Subcutaneous abdominal adipose tissue (tissue), 5 donors: ENCODE measurements at regions not wholly inside any gene's neighbourhood (a gene's known extent, or its start where the extent isn't known, plus 50 kb on each side); places are given as distances from the start of the nearest gene placed in this dataset.

Experiments used
- H3K27ac ChIP-seq: one replicate; pipeline ENCODE4 v1.7.0; 2013; ENCODE audit warnings: low read depth, mild to moderate bottlenecking, inconsistent platforms, low read length, moderate library complexity
- H3K27me3 ChIP-seq, 5 donors: one replicate each; pipeline ENCODE4 v1.7.0; 2013; ENCODE audit warnings: low read length in 5 of 5, inconsistent platforms in 1 of 5; ENCODE audit not compliant: control insufficient read depth in 5 of 5, insufficient read depth in 4 of 5
- H3K36me3 ChIP-seq, 5 donors: one replicate each; pipeline ENCODE4 v1.7.0; 2013; ENCODE audit warnings: low read length in 5 of 5; ENCODE audit not compliant: control insufficient read depth in 5 of 5, insufficient read depth in 5 of 5
- H3K4me1 ChIP-seq, 5 donors: one replicate each; pipeline ENCODE4 v1.7.0; 2013; ENCODE audit warnings: low read length in 5 of 5, mild to moderate bottlenecking in 3 of 5, moderate library complexity in 1 of 5; ENCODE audit not compliant: control insufficient read depth in 5 of 5, insufficient read depth in 5 of 5
- H3K4me3 ChIP-seq, 5 donors: one replicate each; pipeline ENCODE4 v1.7.0; 2013; ENCODE audit warnings: low read length in 5 of 5, low read depth in 1 of 5
- H3K9ac ChIP-seq, 5 donors: one replicate each; pipeline ENCODE4 v1.7.0; 2013; ENCODE audit warnings: low read length in 5 of 5, mild to moderate bottlenecking in 4 of 5, moderate library complexity in 3 of 5
- H3K9me3 ChIP-seq, 5 donors: one replicate each; pipeline ENCODE4 v1.7.0; 2013; ENCODE audit warnings: low read length in 5 of 5; ENCODE audit not compliant: control insufficient read depth in 5 of 5
- donor health status: healthy.
- donor health status: healthy.
- donor health status: healthy.
- donor health status: healthy.
- donor health status: healthy.

GRCh38 chr9:79884546-79884945 is 312.8 kb downstream of the TLE4 start:
- H3K4me1 ChIP-seq: no peaks in the 10 kb centered on the region
- H3K9me3 ChIP-seq: no peaks in the 10 kb centered on the region
- no peak overlapping the region for H3K9ac ChIP-seq
- H3K27me3 ChIP-seq: no peaks in the 10 kb centered on the region
- no peak overlapping the region for H3K4me3 ChIP-seq
- no peak overlapping the region for H3K27ac ChIP-seq
- no peaks in the 10 kb centered on the region for H3K36me3 ChIP-seq

- Histone ChIP-seq H3K4me3 (no peak overlapping the region), H3K9me3 (no peaks in the 10 kb centered on the region), H3K4me1 (peaks cover 0 to under 1% (median 0%) of the 10 kb centered on the region in 5 donors), H3K27ac (no peak overlapping the region), H3K9ac (no peak overlapping the region), H3K27me3 (no peaks in the 10 kb centered on the region), H3K36me3 (no peaks in the 10 kb centered on the region)
Measured at GRCh38 chr9:79883073-79883645, 311.4 kb downstream of the TLE4 start.

GRCh38 chr9:79880626-79881025 is 308.9 kb downstream of the TLE4 start:
- Histone ChIP-seq H3K27me3 (no peaks in the 10 kb centered on the region), H3K27ac (no peak overlapping the region), H3K9ac (no peak overlapping the region), H3K9me3 (no peaks in the 10 kb centered on the region), H3K4me1 (peaks cover 0 to 5% (median 0%) of the 10 kb centered on the region in 5 donors), H3K36me3 (no peaks in the 10 kb centered on the region), H3K4me3 (no peak overlapping the region)

GRCh38 chr9:79877943-79878602 is 306.3 kb downstream of the TLE4 start:
- Histone ChIP-seq H3K9me3 (no peaks in the 10 kb centered on the region), H3K36me3 (no peaks in the 10 kb centered on the region), H3K27ac (no peak overlapping the region), H3K27me3 (no peaks in the 10 kb centered on the region), H3K4me3 (no peak overlapping the region), H3K4me1 (peaks cover 0 to 5% (median 0%) of the 10 kb centered on the region in 5 donors), H3K9ac (no peak overlapping the region)

- Histone ChIP-seq H3K4me3 (no peak overlapping the region), H3K27ac (no peak overlapping the region), H3K36me3 (no peaks in the 10 kb centered on the region), H3K4me1 (no peaks in the 10 kb centered on the region), H3K27me3 (no peaks in the 10 kb centered on the region), H3K9me3 (no peaks in the 10 kb centered on the region), H3K9ac (no peak overlapping the region)
Measured at GRCh38 chr9:79868567-79869189, 296.9 kb downstream of the TLE4 start.

GRCh38 chr9:79862921-79863890 is 291.4 kb downstream of the TLE4 start:
- H3K9ac ChIP-seq: no peak overlapping the region
- H3K4me1 ChIP-seq: no peaks in the 10 kb centered on the region
- H3K27ac ChIP-seq: no peak overlapping the region
- H3K4me3 ChIP-seq: no peak overlapping the region
- H3K36me3 ChIP-seq: no peaks in the 10 kb centered on the region
- no peaks in the 10 kb centered on the region for H3K27me3 ChIP-seq
- peaks cover 0 to 3% (median 0%) of the 10 kb centered on the region in 5 donors for H3K9me3 ChIP-seq

- H3K27ac ChIP-seq: no peak overlapping the region
- H3K9ac ChIP-seq: no peak overlapping the region
- peak overlapping the region in 4 of 5 donors; percentile 1 to 22 (median 10) for H3K4me3 ChIP-seq
- H3K36me3 ChIP-seq: no peaks in the 10 kb centered on the region
- H3K27me3 ChIP-seq: no peaks in the 10 kb centered on the region
- peaks cover 0 to 3% (median 0%) of the 10 kb centered on the region in 5 donors for H3K9me3 ChIP-seq
- no peaks in the 10 kb centered on the region for H3K4me1 ChIP-seq
Measured at GRCh38 chr9:79858508-79858907, 286.7 kb downstream of the TLE4 start.

GRCh38 chr9:79857188-79857587 is 285.4 kb downstream of the TLE4 start:
- Histone ChIP-seq H3K4me3 (no peak overlapping the region), H3K27ac (no peak overlapping the region), H3K9me3 (no peaks in the 10 kb centered on the region), H3K36me3 (no peaks in the 10 kb centered on the region), H3K4me1 (no peaks in the 10 kb centered on the region), H3K27me3 (no peaks in the 10 kb centered on the region), H3K9ac (no peak overlapping the region)

- Histone ChIP-seq H3K27ac (no peak overlapping the region), H3K4me3 (no peak overlapping the region), H3K36me3 (no peaks in the 10 kb centered on the region), H3K9me3 (peaks cover 8 to 29% (median 23%) of the 10 kb centered on the region in 5 donors), H3K4me1 (no peaks in the 10 kb centered on the region), H3K9ac (no peak overlapping the region), H3K27me3 (peaks cover 0 to 3% (median 0%) of the 10 kb centered on the region in 5 donors)
Measured at GRCh38 chr9:79847074-79847473, 275.3 kb downstream of the TLE4 start.
